SK-N-DZ (cell line): ENCODE measurements at regions not wholly inside any gene's neighbourhood (a gene's known extent, or its start where the extent isn't known, plus 50 kb on each side); places are given as distances from the start of the nearest gene placed in this dataset.
"Not testable (repeated sequence)": the region's sequence is repeated elsewhere in the genome, so short reads cannot be mapped to it uniquely, and the experiment has no call there.

Source experiments
- DNase-seq: peaks from one replicate; pipeline ENCODE4 v3.0.0-alpha.2; 2015; ENCODE audit warnings: low spot score

- no peak for DNase-seq
Measured at GRCh38 chr5:67588389-67588788, 391.8 kb upstream of the CD180 start.

GRCh38 chr5:67581203-67581602 is 384.6 kb upstream of the CD180 start:
- DNase-seq, result no peak

GRCh38 chr5:67578011-67578410 is 381.4 kb upstream of the CD180 start:
- no peak for DNase-seq

- no peak for DNase-seq
Measured at GRCh38 chr5:67577424-67577823, 380.8 kb upstream of the CD180 start.

GRCh38 chr5:67576112-67576511 is 379.5 kb upstream of the CD180 start:
- DNase-seq, result no peak

- DNase-seq, result no peak
Measured at GRCh38 chr5:67575087-67575486, 378.5 kb upstream of the CD180 start.

- no peak for DNase-seq
Measured at GRCh38 chr5:67561151-67561932, 364.7 kb upstream of the CD180 start.

GRCh38 chr5:67552773-67553172 is 356.2 kb upstream of the CD180 start:
- peak; percentile 15 for DNase-seq

- DNase-seq, result no peak
Measured at GRCh38 chr5:67549947-67550346, 353.3 kb upstream of the CD180 start.

- DNase-seq, result no peak
Measured at GRCh38 chr5:67549296-67549618, 352.7 kb upstream of the CD180 start.

GRCh38 chr5:67548520-67549295 is 352.1 kb upstream of the CD180 start:
- no peak for DNase-seq

GRCh38 chr5:67547682-67548081 is 351.1 kb upstream of the CD180 start:
- DNase-seq, result no peak

- not testable (repeated sequence) for DNase-seq
Measured at GRCh38 chr5:67544942-67545341, 348.3 kb upstream of the CD180 start.

- DNase-seq, result no peak
Measured at GRCh38 chr5:67543720-67544270, 347.2 kb upstream of the CD180 start.

- DNase-seq, result peak; percentile 39
Measured at GRCh38 chr5:67542479-67542878, 345.9 kb upstream of the CD180 start.

- DNase-seq, result no peak
Measured at GRCh38 chr5:67541875-67542274, 345.3 kb upstream of the CD180 start.

- DNase-seq, result no peak
Measured at GRCh38 chr5:67538855-67539506, 342.4 kb upstream of the CD180 start.

GRCh38 chr5:67537439-67538148 is 341.0 kb upstream of the CD180 start:
- DNase-seq, result no peak

- DNase-seq, result no peak
Measured at GRCh38 chr5:67536866-67537265, 340.3 kb upstream of the CD180 start.

GRCh38 chr5:67530609-67531255 is 334.1 kb upstream of the CD180 start:
- DNase-seq, result peak; percentile 38

- no peak for DNase-seq
Measured at GRCh38 chr5:67528953-67529352, 332.4 kb upstream of the CD180 start.
